Dermis microvascular lymphatic vessel endothelial cell (primary cell): ENCODE measurements at regions not wholly inside any gene's neighbourhood (a gene's known extent, or its start where the extent isn't known, plus 50 kb on each side); places are given as distances from the start of the nearest gene placed in this dataset.
A peak's percentile ranks its signal among the peaks of the same experiment; 100 is the strongest.

Source experiments
- DNase-seq, 2 donors: peaks; one replicate each; pipeline versions ENCODE4 v3.0.0 to v3.0.0-alpha.2; 2010; ENCODE audit warnings: low read depth in 2 of 2

DNA sequence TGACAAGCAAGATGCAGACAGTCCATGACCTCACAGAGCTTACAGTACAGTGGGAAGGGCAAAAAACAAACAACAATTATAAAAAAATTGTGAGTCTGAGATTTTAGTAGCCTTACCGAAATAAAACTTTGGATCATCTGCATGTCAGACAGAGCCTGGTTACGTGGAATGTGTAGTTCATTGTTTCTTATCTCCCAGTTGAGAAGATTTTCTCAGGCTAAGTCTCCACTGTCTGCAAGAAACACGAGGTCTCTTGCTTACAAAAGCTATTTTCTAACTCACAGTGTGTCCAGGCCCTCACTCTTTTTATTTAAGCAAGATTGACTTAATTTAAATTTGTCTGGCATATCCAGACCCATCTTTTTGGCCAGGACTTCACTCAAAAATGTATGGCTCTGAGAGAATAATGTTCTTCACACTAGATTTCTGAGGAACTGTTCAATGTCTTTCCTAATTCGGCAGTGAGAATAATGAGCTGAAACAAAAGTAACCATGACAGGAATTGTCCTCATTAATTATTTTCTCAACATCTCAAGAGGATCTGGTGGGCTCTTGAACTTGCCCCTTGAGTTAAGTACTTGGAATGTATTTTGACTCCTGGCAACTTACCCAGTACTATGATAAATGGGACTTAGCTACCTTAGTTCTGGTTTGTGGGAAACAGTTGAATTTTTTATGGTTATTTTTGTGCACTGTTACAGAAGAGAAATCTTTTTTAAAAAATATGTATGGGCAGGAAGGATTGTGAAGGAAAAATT is 265.1 kb upstream of the COL8A1 start:
- DNase-seq, result no peak

DNA sequence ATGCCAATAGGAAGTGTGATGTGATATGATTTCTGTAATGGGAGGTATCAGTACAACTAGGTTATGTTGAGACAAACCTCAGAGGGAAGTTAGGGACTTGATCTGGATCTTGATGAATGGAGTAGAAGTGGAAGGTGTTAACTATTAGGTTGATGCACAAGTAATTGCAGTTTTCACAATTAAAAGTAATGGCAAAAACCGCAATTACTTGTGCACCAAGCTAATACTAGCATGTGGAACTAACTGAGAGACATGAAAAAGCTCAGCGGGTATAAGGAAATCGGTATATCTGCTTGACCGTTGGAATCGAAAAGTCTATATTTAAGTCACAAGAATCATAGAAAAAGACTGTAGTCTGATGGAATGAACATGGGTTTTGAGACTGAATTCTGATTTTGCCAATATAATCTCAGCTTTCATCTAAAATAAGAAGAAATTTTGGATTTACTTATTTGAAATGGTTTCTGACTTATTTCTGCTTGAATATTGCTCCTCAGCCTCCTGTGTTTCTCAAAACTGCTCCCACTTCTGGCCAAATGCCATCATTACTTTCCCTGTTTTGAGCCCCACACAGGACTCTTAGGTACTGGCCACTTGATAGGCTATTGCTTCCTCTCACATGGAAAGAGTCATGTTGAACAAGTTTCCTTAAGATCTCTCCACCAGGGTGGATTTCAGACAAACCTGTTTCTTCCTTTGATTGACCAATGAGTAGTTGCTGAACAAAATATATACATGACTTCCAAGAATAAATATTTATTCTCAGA is 271.5 kb upstream of the COL8A1 start:
- DNase-seq, result no peak

DNA sequence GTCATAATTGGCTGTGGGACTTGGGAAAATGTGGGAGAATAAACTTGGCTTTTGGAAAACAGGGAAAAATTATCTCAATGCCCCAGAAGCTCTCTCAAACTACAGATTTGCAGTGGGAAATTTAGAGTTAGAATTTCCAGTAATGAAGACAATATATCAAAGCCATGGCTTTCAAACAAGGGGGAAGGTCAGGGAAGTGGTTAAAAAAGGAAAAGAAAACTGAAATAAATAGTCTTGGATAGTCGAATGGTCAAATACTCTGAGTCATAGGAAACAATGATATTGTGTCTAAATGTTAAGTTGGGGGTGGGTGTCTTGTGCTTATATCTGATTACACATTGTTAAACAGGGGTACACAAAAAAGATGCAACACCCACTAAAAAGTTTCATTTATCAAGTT is 272.4 kb upstream of the COL8A1 start:
- peak in 1 of 2 donors; percentile 56 for DNase-seq

DNA sequence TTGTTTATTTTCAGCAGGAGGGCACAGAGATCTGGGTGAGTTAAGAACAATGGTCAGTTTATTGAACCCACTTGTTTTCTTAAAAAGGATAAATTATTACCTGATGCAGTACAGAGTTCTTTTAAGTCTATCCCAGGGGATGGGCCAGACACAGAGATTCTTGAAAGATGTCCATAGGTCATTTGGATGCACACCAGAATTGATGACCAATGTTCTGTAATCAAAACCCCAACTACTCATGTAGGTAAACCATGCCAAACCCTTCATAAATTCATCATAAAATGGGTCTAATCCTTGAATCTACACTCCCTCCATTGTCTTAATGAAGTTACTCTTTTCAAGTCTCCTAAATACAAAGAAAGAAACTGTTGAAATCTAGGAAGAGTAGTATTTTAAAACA is 273.0 kb upstream of the COL8A1 start:
- no peak for DNase-seq

DNA sequence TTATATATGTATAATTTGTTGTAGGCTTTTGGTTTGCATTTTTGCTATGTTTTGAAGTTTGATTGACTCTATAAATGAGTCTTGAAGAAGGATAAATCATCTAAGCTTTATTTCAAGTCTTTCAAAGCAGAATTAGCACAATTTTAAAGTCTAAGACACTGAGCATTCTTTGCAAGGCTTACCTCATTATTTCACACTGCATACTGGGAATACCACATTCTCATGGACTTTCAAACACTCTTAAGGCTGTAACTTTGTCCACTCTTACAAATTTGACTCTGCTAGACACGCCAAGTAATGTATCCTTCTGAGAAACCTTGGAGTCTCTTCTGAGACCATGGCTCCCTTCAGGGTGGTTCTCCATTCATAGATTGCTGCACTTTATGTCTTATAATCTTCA is 281.3 kb upstream of the COL8A1 start:
- no peak for DNase-seq

DNA sequence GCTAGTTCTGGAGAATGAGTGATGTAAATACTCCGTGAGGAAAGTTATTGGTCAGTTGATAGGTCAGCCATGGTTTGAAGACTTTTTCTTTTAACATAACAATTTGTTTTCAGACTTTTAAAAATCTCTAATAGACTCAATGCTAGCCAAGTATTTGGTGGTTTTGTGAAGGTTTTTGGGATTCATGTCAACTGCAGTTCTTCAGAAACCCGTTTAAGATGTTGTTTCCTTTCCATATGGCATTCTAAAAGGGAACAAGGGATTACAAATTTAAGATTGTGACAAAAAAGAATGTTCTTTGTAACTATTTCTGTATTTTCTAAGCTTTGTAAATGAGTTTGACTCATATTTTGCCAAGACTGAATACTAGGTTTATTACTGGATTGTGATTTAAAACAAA is 281.7 kb upstream of the COL8A1 start:
- no peak for DNase-seq

DNA sequence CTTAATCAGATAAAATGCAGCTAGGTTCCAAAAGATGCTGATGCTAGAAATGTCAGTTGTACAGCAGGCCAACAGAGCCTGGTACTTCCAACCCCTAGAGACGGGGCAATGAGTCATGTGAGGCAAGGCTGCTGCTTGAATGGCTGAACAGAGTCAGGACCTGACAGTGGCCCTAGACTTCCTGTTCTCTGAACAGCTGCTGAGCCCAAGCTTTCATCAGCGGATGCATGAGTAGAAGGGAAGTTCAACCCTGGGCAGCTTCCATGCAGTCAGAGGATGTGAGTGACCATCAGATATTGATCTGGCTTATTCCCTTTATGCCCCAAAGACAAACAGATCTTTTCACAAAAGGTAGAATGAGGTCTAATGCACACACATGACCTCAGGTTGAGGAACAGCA is 282.9 kb upstream of the COL8A1 start:
- peak; percentile 87 to 96 for DNase-seq

DNA sequence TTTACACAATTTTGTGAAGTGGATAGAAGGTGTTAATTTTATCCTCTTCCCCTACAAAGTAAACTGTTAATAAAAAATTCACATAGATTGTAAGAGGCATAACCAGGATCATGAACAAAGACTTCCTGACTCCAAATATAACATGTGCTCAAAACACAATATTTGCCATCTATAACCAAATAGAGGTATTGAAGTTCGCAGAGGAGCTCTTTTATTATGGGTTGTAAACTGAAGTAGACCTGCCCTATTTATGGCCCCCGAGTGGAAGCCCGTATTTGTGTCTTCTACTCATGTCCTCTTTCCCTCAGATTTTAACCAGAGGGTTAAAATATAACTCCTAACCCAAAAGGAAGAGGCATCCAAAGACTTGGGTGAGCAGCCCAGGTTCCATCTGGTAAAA is 285.6 kb upstream of the COL8A1 start:
- no peak for DNase-seq

DNA sequence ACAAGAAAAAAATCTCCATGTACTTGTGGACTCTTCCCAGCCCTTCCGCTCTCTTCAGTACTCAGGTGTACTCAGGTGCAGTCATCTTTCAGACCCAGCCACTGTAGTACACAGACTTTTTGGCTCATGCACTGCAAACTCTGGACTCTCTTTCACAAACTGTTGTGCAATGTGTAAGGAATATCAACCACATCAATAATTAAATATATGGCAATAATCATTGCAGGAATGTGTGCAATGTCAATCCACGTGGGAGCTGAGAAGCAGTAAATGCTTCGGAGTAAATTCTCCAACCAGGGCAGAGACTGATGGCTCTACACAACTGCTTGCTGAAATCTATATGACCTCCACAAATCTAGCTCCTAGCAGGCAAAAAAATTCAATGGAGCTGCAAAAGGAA is 287.3 kb upstream of the COL8A1 start:
- DNase-seq, result no peak

DNA sequence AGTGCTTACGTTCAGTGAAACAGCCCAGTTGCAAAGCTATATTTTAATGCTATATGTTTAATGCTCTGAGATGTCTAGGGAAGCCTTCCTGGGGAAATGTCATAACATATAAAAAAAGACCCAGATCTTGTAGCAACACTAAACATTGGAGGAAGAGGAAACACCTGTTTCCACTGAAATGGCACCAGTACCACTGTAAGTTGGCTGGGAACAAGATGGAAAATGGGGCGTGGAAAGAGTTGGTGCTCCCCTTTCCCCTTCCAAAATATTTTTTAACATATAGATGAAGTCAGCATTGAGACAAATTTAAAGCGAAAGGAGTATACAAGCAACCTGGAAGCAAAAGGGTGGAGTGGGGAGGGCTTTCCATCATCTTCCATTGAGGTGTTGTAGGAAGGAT is 289.9 kb upstream of the COL8A1 start:
- peak; percentile 75 to 78 for DNase-seq

DNA sequence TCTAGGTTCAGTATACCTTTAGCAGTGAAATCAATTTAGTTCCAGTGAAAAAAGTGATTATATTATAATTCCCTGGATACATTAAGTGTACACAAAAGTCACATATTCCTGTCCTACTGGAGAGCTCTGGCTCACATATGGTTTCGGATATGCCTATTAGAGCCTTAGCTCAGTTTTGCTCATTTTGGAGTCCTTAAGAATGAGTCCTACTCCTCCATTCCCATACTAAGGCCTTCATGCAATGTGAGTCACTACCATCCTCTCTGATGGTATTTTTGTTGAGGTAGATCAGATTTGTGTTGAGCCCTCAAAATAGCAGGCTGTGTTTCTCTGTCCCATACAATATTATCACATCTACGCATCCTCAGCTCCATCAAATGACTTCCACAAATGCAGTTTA is 294.2 kb upstream of the COL8A1 start:
- DNase-seq, result no peak

DNA sequence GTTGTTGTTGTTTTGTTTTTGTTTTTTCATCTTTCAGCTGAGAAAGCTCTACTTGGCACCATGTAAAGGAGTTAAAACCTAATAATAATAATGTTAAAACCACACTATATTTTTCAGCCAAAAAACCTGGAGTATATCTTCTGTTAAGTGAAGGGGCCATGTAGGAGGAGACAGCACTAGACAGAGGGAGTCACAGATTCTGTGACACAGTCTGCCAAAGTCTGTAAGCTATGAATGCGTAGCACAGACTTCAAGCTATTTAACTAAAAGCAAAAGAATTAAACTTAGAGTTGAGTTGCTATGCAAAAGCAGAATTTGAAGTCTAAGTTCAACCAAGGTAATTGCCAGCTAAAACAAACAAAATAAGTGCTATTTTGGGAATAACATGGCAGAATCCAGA is 296.0 kb upstream of the COL8A1 start:
- no peak for DNase-seq

DNA sequence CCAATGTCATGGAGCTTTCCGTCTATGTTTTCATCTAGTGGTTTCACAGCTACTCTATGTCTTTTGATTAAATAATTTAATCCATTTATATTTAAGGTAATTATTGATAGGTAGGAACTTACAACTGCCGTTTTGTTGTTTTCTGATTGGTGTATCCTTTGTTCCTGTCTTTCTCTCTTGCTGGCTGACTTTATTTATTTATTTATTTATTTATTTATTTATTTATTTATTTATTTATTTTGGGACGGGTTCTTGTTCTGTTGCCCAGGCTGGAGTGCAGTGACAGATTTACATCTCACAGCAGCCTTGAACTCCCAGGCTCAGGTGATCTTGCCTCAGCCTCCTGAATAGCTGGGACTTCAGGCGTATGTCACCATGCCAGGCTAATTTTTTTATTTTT is 299.2 kb upstream of the COL8A1 start:
- no peak for DNase-seq

DNA sequence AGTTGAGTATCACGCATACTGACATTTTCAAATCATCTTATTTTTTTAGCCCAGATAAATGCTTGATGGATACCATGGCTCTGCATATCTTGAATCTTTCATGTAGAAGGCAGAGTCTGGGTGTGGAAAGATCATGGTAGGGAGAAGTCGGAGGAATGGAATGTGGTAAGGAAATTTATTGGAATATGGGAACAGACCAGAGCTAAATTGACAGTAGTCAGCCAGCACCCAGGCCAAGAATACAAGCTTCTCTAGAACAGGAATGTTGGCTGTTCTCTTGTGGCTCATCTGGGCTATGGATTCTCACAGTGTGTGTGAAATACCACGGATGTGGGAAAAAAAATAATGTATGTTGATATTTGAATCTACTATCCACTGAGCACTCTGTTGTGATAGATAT is 305.7 kb upstream of the COL8A1 start:
- DNase-seq, result peak; percentile 36 to 43

DNA sequence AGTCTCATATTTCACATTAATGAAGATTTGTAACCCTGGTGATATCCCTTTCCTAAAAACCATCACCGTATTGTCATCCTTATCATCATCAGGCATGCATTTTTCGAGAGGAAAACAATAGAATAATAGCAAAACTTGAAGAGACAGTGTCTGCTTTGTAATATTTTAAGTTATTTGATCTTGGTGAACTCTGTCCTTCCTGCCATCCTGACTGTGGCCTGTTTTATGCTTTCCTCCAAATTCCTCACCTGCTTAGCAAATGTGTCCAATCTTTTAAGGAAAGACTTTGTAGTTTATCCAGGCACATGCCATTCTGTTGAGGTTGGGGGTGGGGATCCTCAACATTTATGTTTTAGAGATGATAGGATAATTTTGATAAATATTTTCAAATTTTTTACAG is 306.1 kb upstream of the COL8A1 start:
- peak; percentile 54 to 71 for DNase-seq

DNA sequence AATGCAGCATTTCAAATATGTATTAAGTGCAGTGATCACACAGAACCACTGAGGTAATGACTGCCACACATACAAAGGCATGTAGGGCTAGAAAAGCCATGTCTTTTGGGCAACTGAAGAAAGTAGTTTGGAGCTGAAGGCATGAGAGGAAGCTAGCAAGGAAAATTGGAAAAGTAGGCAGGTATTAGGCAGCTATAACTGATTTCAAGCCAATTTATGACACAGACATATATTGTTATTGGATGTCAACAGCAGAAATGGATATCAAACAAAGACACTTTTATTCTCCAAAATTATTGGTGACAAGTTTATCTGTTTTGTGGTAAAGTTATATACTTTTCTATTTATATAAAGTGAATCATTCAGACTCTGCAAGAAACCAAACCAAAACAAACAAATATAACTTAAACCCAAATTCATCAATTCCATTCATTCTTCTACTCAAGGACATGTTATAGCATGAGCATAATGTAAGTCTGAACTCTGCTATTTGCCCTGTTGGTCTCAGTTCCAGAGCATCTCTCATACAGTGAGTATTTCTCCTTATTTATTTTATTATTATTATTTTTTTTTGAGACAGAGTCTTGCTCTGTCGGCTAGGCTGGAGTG is 307.4 kb upstream of the COL8A1 start:
- DNase-seq, result peak in 1 of 2 donors; percentile 22

DNA sequence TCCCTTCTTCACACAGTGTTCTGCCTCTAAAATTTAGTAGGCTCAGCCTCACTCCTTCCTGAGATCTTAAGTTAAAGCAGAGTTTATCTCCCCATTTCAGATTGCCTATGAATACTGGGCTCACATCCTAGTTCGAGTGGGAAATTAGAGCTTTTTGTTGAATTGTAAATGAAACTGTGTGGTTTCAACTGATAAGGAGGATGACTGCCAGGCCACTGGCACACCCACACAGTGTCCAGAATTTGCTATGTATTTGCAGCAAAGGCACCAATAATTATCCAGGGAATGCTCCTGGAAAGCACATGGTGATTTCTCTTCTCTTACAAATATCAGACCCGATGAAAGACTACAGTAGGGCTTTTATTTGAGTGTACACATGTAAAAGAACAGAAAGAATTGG is 308.1 kb upstream of the COL8A1 start:
- peak; percentile 56 to 79 for DNase-seq

DNA sequence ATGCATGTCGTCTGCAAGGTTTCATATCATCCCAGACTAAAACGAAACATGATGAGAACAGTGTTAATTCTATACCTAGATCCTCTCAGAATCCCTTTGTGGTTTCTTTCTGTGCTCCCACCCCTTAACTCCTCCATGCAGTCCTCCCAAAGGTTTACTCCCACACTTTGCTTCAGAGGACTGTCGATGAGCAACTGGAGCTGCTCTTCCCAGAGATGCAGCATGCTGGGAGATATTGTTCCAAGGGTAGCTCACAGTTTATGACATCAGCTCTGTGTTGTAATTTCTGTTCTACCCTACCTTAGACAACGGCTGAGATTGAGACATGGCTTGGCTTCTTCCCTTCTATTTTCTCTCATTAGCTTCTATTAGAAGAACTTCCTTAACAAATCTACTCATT is 313.0 kb upstream of the COL8A1 start:
- no peak for DNase-seq

DNA sequence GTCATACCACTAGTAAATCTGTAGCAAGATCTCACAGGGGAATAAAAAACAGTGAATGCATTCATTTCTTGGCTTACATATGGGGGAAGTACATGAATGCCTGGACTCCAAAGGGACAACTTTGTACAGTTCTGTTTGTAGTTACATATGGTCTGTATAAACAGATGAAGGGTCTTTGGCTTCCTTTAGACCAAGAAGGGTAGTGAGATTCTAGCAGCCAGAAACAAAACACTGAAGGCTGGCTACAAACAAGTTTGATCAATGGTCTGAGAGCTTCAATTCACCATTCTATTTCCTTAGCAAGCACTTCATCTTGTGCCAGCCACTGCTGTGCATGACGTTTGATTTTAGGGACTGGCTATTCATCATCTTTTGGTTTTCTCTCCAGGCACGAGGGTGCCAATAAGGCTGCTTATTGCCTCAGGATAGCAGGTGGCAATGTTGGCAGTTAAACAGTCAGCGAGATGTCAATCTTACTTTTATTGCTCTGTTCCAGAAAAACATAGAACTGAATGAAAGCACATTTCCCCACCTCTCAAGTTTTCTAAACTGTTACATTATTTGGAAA is 313.7 kb upstream of the COL8A1 start:
- peak in 1 of 2 donors; percentile 14 for DNase-seq

DNA sequence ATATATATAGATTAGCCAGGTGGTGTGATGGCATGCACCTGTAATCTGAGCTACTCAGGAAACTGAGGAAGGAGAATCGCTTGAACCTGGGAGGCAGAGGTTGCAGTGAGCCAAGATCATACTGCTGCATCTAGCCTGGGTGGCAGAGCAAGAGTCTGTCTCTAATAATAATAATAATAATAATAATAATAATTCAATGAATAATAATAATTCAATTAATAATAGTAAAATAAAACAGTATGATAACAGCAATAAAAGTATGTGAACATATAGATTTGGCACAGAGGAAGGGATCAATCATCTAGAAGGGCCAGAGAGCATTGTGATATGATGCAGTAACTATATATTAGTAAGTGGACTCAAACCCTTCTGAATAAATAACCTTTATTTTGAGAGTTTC is 314.5 kb upstream of the COL8A1 start:
- DNase-seq, result no peak

DNA sequence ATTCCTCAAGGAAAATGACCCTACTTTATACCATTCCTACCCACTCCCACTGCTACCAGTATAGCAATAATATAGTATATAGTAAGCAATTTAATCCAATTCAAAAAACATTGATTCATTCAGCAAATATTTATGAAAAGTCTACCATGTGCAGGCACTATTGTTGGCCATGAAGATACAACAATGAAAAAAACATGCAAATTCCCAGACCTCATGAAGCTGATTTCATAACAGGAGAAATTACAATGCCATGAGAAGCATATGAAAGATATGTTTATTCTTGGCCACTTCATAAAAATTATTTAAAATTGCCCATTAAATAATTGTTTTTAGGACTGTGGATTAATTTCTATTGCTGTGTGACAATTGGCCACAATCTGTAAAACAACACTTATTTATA is 315.8 kb upstream of the COL8A1 start:
- no peak for DNase-seq

DNA sequence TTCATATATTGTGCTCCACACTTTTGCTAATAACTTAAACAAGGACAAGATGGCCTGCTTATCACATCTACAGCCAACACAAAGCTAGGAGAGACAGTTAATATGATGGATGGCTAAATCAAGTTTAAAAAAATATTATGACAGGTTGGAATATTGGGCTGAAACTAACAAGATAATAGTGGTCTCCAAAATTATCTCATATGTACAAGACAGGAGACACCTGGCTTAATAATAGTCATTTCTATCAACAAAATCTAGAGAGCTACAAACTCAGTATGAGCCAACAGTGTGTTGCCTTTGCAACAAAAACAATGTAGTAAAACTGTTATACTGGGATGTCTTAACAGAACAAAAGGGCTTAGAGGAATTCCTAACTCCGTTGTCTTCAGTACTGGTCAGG is 317.1 kb upstream of the COL8A1 start:
- DNase-seq, result peak; percentile 25 to 66
